ENCODE measurements at regions not wholly inside any gene's neighbourhood (a gene's known extent, or its start where the extent isn't known, plus 50 kb on each side); places are given as distances from the start of the nearest gene placed in this dataset.

- no CpG with 5 or more reads among the region's 1 CpG for WGBS (ENCODE audit: insufficient coverage)
- H3K4me1 Mint-ChIP-seq, result no peaks in the 10 kb centered on the region
- intact Hi-C loops (cut with micrococcal nuclease), result no loop called here
These were observed 359.6 kb upstream of the LCORL start for GRCh38 chr4:18381186-18381585.

GRCh38 chr4:18369561-18369960 is 348.0 kb upstream of the LCORL start:
- no peaks in the 10 kb centered on the region for H3K4me1 Mint-ChIP-seq
- intact Hi-C loops (cut with micrococcal nuclease), result no loop called here
- no CpG with 5 or more reads among the region's 15 CpGs for WGBS (ENCODE audit: insufficient coverage)

More at GRCh38 chr4:18381186-18381585, 359.6 kb upstream of the LCORL start:
- no peak overlapping the region for H3K4me3 ChIP-seq (replicated peaks in 1 of 3; ENCODE audit: low read depth in 2 of 3, low read length in 3 of 3)
- no peaks in the 10 kb centered on the region for H3K27me3 ChIP-seq (ENCODE audit: control insufficient read depth in 2 of 2, insufficient read depth in 2 of 2, low read length in 2 of 2)
- Mint-ChIP-seq H3K36me3 (no peaks in the 10 kb centered on the region), H3K27me3 (ENCODE audit: low read depth in 3 of 3) (peaks cover 0 to 5% (median 3%) of the 10 kb centered on the region in 3 donors), H3K4me3 (no peak overlapping the region), H3K27ac (no peak overlapping the region), H3K9me3 (peaks cover 0 to 4% (median 2%) of the 10 kb centered on the region in 7 donors)
- H4K20me1 ChIP-seq (ENCODE audit: insufficient read depth, low read length), result no peaks in the 10 kb centered on the region
- no peak for DNase-seq
- no peaks in the 10 kb centered on the region for H3K36me3 ChIP-seq (replicated peaks in 1 of 2; ENCODE audit: control insufficient read depth in 1 of 2, insufficient read depth in 2 of 2, low read length in 2 of 2)
- no peak overlapping the region for H3K27ac ChIP-seq (ENCODE audit: low read depth in 1 of 2, low read length in 2 of 2)
- no peaks in the 10 kb centered on the region for H3K79me2 ChIP-seq (ENCODE audit: insufficient read depth, low read length)
- no peak overlapping the region for H3K9ac ChIP-seq (ENCODE audit: insufficient read depth, low read length, poor library complexity, severe bottlenecking)
- no peak overlapping the region for H3K4me2 ChIP-seq (replicated peaks; ENCODE audit: extremely low read depth, low read length, poor library complexity, severe bottlenecking)
- no peaks in the 10 kb centered on the region for H3K9me3 ChIP-seq (replicated peaks in 1 of 2; ENCODE audit: control insufficient read depth in 1 of 2, insufficient read depth in 1 of 2, low read length in 2 of 2)
- H2AFZ ChIP-seq (ENCODE audit: insufficient read depth, low read depth, low read length, poor library complexity, severe bottlenecking), result no peak overlapping the region
- H3K4me1 ChIP-seq (ENCODE audit: control insufficient read depth in 1 of 2, insufficient read depth in 2 of 2, low read length in 2 of 2), result no peaks in the 10 kb centered on the region
- TF ChIP-seq CTCF (IDR thresholded peaks at IDR 0.05), result no peak

More at GRCh38 chr4:18369561-18369960, 348.0 kb upstream of the LCORL start:
- no peaks in the 10 kb centered on the region for H4K20me1 ChIP-seq (ENCODE audit: insufficient read depth, low read length)
- no peaks in the 10 kb centered on the region for H3K36me3 ChIP-seq (replicated peaks in 1 of 2; ENCODE audit: control insufficient read depth in 1 of 2, insufficient read depth in 2 of 2, low read length in 2 of 2)
- H3K27me3 Mint-ChIP-seq (ENCODE audit: low read depth in 3 of 3), result peaks cover 1 to 3% (median 2%) of the 10 kb centered on the region in 3 donors
- H3K36me3 Mint-ChIP-seq, result no peaks in the 10 kb centered on the region
- H3K27ac Mint-ChIP-seq, result no peak overlapping the region
- no peak overlapping the region for H2AFZ ChIP-seq (ENCODE audit: insufficient read depth, low read depth, low read length, poor library complexity, severe bottlenecking)
- H3K9ac ChIP-seq (ENCODE audit: insufficient read depth, low read length, poor library complexity, severe bottlenecking), result no peak overlapping the region
- no peaks in the 10 kb centered on the region for H3K9me3 Mint-ChIP-seq
- no peak overlapping the region for H3K4me2 ChIP-seq (replicated peaks; ENCODE audit: extremely low read depth, low read length, poor library complexity, severe bottlenecking)
- no peak overlapping the region for H3K27ac ChIP-seq (ENCODE audit: low read depth in 1 of 2, low read length in 2 of 2)
- no peak overlapping the region for H3K4me3 ChIP-seq (replicated peaks in 1 of 3; ENCODE audit: low read depth in 2 of 3, low read length in 3 of 3)
- no peak overlapping the region for H3K4me3 Mint-ChIP-seq
- no peaks in the 10 kb centered on the region for H3K79me2 ChIP-seq (ENCODE audit: insufficient read depth, low read length)
- no peak for DNase-seq
- H3K9me3 ChIP-seq (replicated peaks in 1 of 2; ENCODE audit: control insufficient read depth in 1 of 2, insufficient read depth in 1 of 2, low read length in 2 of 2), result no peaks in the 10 kb centered on the region
- H3K4me1 ChIP-seq (ENCODE audit: control insufficient read depth in 1 of 2, insufficient read depth in 2 of 2, low read length in 2 of 2), result no peaks in the 10 kb centered on the region
- H3K27me3 ChIP-seq (ENCODE audit: control insufficient read depth in 2 of 2, insufficient read depth in 2 of 2, low read length in 2 of 2), result no peaks in the 10 kb centered on the region
- TF ChIP-seq CTCF (IDR thresholded peaks at IDR 0.05), result no peak
